Neural cell (in vitro differentiated cells): ENCODE measurements at regions not wholly inside any gene's neighbourhood (a gene's known extent, or its start where the extent isn't known, plus 50 kb on each side); places are given as distances from the start of the nearest gene placed in this dataset.

Experiments
- EP300 ChIP-seq: fragments of 450-650 bp; conservative IDR thresholded peaks from 2 replicates; pipeline ENCODE4 v1.6.1; 2014; ENCODE audit warnings: antibody characterized with exemption, mild to moderate bottlenecking, moderate library complexity; ENCODE audit not compliant: poor library complexity, severe bottlenecking
- POLR2AphosphoS5 ChIP-seq: IDR thresholded peaks from 2 replicates; pipeline ENCODE4 v1.6.1; 2012
- RAD21 ChIP-seq: fragments of 450-650 bp; conservative IDR thresholded peaks from 2 replicates; pipeline ENCODE4 v1.6.1; 2014; ENCODE audit warnings: antibody characterized with exemption, mild to moderate bottlenecking, moderate library complexity
- TF ChIP-seq, protein P1 (sequence below): fragments of 450-650 bp; IDR thresholded peaks from 2 replicates; pipeline ENCODE4 v1.5.1; 2014; ENCODE audit warnings: antibody characterized with exemption, mild to moderate bottlenecking, moderate library complexity; ENCODE audit not compliant: poor library complexity, severe bottlenecking

DNA sequence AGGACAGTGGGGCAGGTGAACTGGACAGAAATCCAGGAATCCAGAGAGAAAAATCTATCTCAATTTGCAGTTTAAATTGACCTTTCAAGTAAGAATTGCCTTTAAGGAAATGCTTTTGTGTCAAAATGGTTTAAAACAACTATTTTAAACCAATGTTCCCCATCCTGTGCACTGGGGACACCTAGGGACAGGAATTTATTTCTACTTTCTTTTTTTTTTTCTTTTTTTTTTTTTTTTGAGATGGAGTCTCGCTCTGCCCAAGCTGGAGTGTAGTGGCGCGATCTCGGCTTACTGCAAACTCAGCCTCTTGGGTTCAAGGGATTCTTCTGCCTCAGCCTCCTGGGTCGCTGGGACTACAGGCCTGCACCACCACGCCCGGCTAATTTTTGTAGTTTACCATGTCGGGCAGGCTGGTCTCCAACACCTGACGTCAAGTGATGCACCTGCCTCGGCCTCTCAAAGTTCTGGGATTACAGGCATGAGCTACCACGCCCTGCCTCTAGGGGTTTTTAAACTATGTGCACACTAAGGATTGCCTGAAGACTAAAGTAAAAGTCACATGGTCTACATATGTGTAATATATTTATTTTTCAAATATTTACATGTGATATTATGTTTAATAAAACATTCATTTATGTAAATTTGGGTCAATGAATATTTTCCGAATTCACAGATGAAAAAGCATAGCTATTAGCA, 1213.4 kb downstream of the STIM2 start:
- TF ChIP-seq RAD21: no peak
- TF ChIP-seq, protein P1, sequence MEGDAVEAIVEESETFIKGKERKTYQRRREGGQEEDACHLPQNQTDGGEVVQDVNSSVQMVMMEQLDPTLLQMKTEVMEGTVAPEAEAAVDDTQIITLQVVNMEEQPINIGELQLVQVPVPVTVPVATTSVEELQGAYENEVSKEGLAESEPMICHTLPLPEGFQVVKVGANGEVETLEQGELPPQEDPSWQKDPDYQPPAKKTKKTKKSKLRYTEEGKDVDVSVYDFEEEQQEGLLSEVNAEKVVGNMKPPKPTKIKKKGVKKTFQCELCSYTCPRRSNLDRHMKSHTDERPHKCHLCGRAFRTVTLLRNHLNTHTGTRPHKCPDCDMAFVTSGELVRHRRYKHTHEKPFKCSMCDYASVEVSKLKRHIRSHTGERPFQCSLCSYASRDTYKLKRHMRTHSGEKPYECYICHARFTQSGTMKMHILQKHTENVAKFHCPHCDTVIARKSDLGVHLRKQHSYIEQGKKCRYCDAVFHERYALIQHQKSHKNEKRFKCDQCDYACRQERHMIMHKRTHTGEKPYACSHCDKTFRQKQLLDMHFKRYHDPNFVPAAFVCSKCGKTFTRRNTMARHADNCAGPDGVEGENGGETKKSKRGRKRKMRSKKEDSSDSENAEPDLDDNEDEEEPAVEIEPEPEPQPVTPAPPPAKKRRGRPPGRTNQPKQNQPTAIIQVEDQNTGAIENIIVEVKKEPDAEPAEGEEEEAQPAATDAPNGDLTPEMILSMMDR: no peak
- no peak for TF ChIP-seq POLR2AphosphoS5
- no peak for TF ChIP-seq EP300
